DOHH2 (cell line): ENCODE measurements at regions not wholly inside any gene's neighbourhood (a gene's known extent, or its start where the extent isn't known, plus 50 kb on each side); places are given as distances from the start of the nearest gene placed in this dataset.

ENCODE experiments used
- H3F3A ChIP-seq: fragments of 200-600 bp; sonication (generic), shearing (Covaris generic); 2 replicates; pipeline ENCODE4 v1.6.0; 2016; ENCODE audit warnings: antibody characterized with exemption, mild to moderate bottlenecking; ENCODE audit not compliant: control insufficient read depth, insufficient read depth
- H3K27ac ChIP-seq: fragments of 200-600 bp; sonication (generic); 2 replicates; pipeline ENCODE4 v1.5.1; 2014; ENCODE audit warnings: low read depth, mild to moderate bottlenecking, low read length, moderate library complexity
- H3K27me3 ChIP-seq: fragments of 200-600 bp; sonication (generic); 2 replicates; pipeline ENCODE4 v1.6.1; 2014; ENCODE audit warnings: mild to moderate bottlenecking, low read length, mixed read lengths; ENCODE audit not compliant: control insufficient read depth
- H3K36me3 ChIP-seq: fragments of 200-600 bp; sonication (generic); 2 replicates; pipeline ENCODE4 v1.6.1; 2014; ENCODE audit warnings: mild to moderate bottlenecking, low read length, moderate library complexity, mixed read lengths; ENCODE audit not compliant: control insufficient read depth
- H3K4me1 ChIP-seq: fragments of 200-600 bp; sonication (generic); 2 replicates; pipeline ENCODE4 v1.6.1; 2014; ENCODE audit warnings: mild to moderate bottlenecking, low read length, mixed read lengths; ENCODE audit not compliant: control insufficient read depth
- H3K4me2 ChIP-seq: fragments of 200-600 bp; sonication (generic); 2 replicates; pipeline ENCODE4 v1.6.0; 2014; ENCODE audit warnings: mild to moderate bottlenecking, low read length, moderate library complexity
- H3K4me3 ChIP-seq: fragments of 200-600 bp; sonication (generic); 2 replicates; pipeline ENCODE4 v1.5.1; 2014; ENCODE audit warnings: mild to moderate bottlenecking, low read length, mixed read lengths
- H3K79me2 ChIP-seq: fragments of 200-600 bp; sonication (generic); 2 replicates; pipeline ENCODE4 v1.6.1; 2014; ENCODE audit warnings: mild to moderate bottlenecking, low read length, mixed read lengths; ENCODE audit not compliant: control insufficient read depth
- H3K9me2 ChIP-seq: fragments of 200-600 bp; sonication (generic); replicated peaks from 2 replicates; pipeline ENCODE4 v1.6.1; 2014; ENCODE audit warnings: mild to moderate bottlenecking, low read length, mixed read lengths; ENCODE audit not compliant: control insufficient read depth
- H3K9me3 ChIP-seq: fragments of 200-600 bp; sonication (generic); 2 replicates; pipeline ENCODE4 v1.6.1; 2014; ENCODE audit warnings: antibody characterized with exemption, low read length, mixed read lengths; ENCODE audit not compliant: control insufficient read depth, insufficient read depth
- H4K20me1 ChIP-seq: fragments of 200-600 bp; sonication (generic); 2 replicates; pipeline ENCODE4 v1.6.0; 2014; ENCODE audit warnings: low read depth, mild to moderate bottlenecking, antibody characterized with exemption, low read length, moderate library complexity; ENCODE audit not compliant: control insufficient read depth, insufficient read depth
- EZH2phosphoT487 ChIP-seq: fragments of 200-600 bp; sonication (generic); IDR thresholded peaks from 2 replicates; pipeline ENCODE4 v1.6.1; 2017; ENCODE audit warnings: borderline replicate concordance, mild to moderate bottlenecking, antibody characterized with exemption, low read length, moderate library complexity, mixed read lengths
- TF ChIP-seq, protein P1 (sequence below): fragments of 200-600 bp; sonication (generic); IDR thresholded peaks from one replicate; pipeline ENCODE4 v1.5.1; 2014; ENCODE audit warnings: antibody characterized with exemption, mild to moderate bottlenecking, low read depth, low read length; ENCODE audit not compliant: poor library complexity, severe bottlenecking

DNA sequence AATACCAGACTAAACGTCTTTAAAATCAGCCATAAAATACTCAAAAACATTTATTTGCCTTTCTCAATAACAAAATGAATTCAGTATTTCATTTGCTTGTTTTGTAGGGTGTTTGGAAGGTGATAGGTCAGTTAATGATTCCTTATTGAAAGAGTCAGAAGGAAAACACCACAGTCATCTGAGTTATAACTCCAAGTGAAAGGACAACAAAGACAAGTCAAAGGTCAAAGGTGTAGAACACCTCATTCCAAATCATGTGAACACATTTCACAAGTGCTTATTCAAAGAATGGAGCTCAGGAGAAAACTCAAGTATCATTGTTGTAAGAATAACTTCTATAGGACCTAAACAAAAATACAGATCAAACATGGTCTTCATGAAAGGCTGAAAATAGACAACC lies 318.6 kb upstream of the PHF14 start:
- TF ChIP-seq EZH2phosphoT487 = no peak
- TF ChIP-seq, protein P1, sequence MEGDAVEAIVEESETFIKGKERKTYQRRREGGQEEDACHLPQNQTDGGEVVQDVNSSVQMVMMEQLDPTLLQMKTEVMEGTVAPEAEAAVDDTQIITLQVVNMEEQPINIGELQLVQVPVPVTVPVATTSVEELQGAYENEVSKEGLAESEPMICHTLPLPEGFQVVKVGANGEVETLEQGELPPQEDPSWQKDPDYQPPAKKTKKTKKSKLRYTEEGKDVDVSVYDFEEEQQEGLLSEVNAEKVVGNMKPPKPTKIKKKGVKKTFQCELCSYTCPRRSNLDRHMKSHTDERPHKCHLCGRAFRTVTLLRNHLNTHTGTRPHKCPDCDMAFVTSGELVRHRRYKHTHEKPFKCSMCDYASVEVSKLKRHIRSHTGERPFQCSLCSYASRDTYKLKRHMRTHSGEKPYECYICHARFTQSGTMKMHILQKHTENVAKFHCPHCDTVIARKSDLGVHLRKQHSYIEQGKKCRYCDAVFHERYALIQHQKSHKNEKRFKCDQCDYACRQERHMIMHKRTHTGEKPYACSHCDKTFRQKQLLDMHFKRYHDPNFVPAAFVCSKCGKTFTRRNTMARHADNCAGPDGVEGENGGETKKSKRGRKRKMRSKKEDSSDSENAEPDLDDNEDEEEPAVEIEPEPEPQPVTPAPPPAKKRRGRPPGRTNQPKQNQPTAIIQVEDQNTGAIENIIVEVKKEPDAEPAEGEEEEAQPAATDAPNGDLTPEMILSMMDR = no peak
- H3K27ac ChIP-seq = no peak overlapping the region
- H3K27me3 ChIP-seq = 0 out of 2 replicates have a peak, but pooled peaks cover 3% of the 10 kb centered on the region
- H3K9me2 ChIP-seq = no peaks in the 10 kb centered on the region
- H3K36me3 ChIP-seq = no peaks in the 10 kb centered on the region
- H4K20me1 ChIP-seq = no peaks in the 10 kb centered on the region
- no peaks in the 10 kb centered on the region for H3K9me3 ChIP-seq
- H3K4me2 ChIP-seq = no peak overlapping the region
- H3K4me1 ChIP-seq = no peaks in the 10 kb centered on the region
- H3K79me2 ChIP-seq = no peaks in the 10 kb centered on the region
- H3K4me3 ChIP-seq = no peak overlapping the region
- no peaks in the 10 kb centered on the region for H3F3A ChIP-seq

DNA sequence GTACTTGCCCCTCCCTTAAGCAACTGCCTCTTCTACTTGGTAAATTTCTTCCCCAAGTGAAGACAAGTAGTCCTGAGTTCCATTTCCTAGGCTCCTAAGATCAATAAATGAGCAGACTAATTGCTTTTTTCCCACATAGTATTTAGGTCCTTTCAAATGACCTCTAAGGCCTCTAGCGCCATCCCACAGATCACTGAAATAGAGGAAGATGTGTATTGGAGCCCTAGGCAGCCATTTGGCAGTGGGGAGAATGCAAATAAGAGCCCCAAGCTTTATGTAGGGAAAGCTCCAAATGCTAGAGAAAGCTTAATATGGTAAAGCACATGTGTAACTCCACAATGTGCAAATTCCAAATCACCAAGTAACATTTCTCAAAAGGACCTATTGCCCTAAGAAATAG lies 316.5 kb upstream of the PHF14 start:
- TF ChIP-seq, protein P1 = no peak
- no peak for TF ChIP-seq EZH2phosphoT487
- Histone ChIP-seq H3K4me1 (no peaks in the 10 kb centered on the region), H3K4me3 (no peak overlapping the region), H3K27me3 (0 out of 2 replicates have a peak, but pooled peaks cover 3% of the 10 kb centered on the region), H3K79me2 (no peaks in the 10 kb centered on the region), H3K36me3 (no peaks in the 10 kb centered on the region), H4K20me1 (no peaks in the 10 kb centered on the region), H3F3A (no peaks in the 10 kb centered on the region), H3K4me2 (no peak overlapping the region), H3K27ac (no peak overlapping the region), H3K9me2 (no peaks in the 10 kb centered on the region), H3K9me3 (no peaks in the 10 kb centered on the region)

DNA sequence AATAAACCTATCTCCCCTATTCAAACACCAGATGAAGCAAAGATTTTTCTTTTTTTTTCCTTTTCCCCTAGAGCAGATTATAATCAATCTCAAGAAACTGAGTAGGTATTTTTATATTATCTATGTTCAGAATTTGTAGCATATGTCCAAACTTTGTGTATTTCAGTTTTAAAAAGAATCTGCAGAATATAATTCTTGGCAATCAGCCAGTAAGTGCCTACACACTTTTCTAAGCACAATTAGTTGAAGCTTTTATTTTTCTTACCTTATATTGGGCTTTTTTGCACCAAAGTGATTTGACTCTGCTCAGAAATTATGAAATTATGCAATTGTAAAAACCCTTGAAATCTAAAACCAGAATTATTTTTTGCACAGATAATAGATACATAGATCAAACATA lies 315.8 kb upstream of the PHF14 start:
- no peak overlapping the region for H3K27ac ChIP-seq
- H4K20me1 ChIP-seq = no peaks in the 10 kb centered on the region
- TF ChIP-seq, protein P1 = no peak
- no peak for TF ChIP-seq EZH2phosphoT487
- H3F3A ChIP-seq = no peaks in the 10 kb centered on the region
- 0 out of 2 replicates have a peak, but pooled peaks cover 3% of the 10 kb centered on the region for H3K27me3 ChIP-seq
- H3K4me1 ChIP-seq = no peaks in the 10 kb centered on the region
- no peaks in the 10 kb centered on the region for H3K9me2 ChIP-seq
- H3K4me3 ChIP-seq = no peak overlapping the region
- no peaks in the 10 kb centered on the region for H3K36me3 ChIP-seq
- H3K79me2 ChIP-seq = no peaks in the 10 kb centered on the region
- no peak overlapping the region for H3K4me2 ChIP-seq
- H3K9me3 ChIP-seq = no peaks in the 10 kb centered on the region
